Smooth muscle cell of the brain vasculature (primary cell): ENCODE measurements at regions not wholly inside any gene's neighbourhood (a gene's known extent, or its start where the extent isn't known, plus 50 kb on each side); places are given as distances from the start of the nearest gene placed in this dataset.

ENCODE experiments used
- DNase-seq: peaks from one replicate; pipeline ENCODE4 v3.0.0-alpha.2; 2012; ENCODE audit warnings: low read depth, low spot score

- DNase-seq = no peak
These were observed 50.2 kb upstream of the CTAGE1 start for GRCh38 chr18:22467760-22468553.

GRCh38 chr18:22468554-22468891, 50.8 kb upstream of the CTAGE1 start:
- no peak for DNase-seq

- DNase-seq = no peak
These were observed 51.5 kb upstream of the CTAGE1 start for GRCh38 chr18:22469061-22469734.

- no peak for DNase-seq
These were observed 52.2 kb upstream of the CTAGE1 start for GRCh38 chr18:22469926-22470247.

GRCh38 chr18:22470248-22471235, 52.8 kb upstream of the CTAGE1 start:
- DNase-seq = no peak

GRCh38 chr18:22471546-22472131, 53.9 kb upstream of the CTAGE1 start:
- no peak for DNase-seq

GRCh38 chr18:22473366-22473765, 55.7 kb upstream of the CTAGE1 start:
- no peak for DNase-seq

- no peak for DNase-seq
These were observed 57.8 kb upstream of the CTAGE1 start for GRCh38 chr18:22475426-22476100.

GRCh38 chr18:22477222-22477621, 59.5 kb upstream of the CTAGE1 start:
- DNase-seq = no peak

- DNase-seq = no peak
These were observed 65.2 kb upstream of the CTAGE1 start for GRCh38 chr18:22482948-22483347.

- DNase-seq = no peak
These were observed 65.7 kb upstream of the CTAGE1 start for GRCh38 chr18:22483407-22483806.

- no peak for DNase-seq
These were observed 66.8 kb upstream of the CTAGE1 start for GRCh38 chr18:22484471-22484870.

GRCh38 chr18:22485808-22486244, 68.1 kb upstream of the CTAGE1 start:
- no peak for DNase-seq

GRCh38 chr18:22486667-22487066, 69.0 kb upstream of the CTAGE1 start:
- DNase-seq = no peak

- DNase-seq = no peak
These were observed 70.8 kb upstream of the CTAGE1 start for GRCh38 chr18:22488554-22488953.

GRCh38 chr18:22489704-22490103, 72.0 kb upstream of the CTAGE1 start:
- DNase-seq = no peak

GRCh38 chr18:22490429-22490846, 72.7 kb upstream of the CTAGE1 start:
- no peak for DNase-seq

GRCh38 chr18:22493255-22493654, 75.5 kb upstream of the CTAGE1 start:
- no peak for DNase-seq

- no peak for DNase-seq
These were observed 76.2 kb upstream of the CTAGE1 start for GRCh38 chr18:22493940-22494339.

GRCh38 chr18:22494771-22495170, 77.1 kb upstream of the CTAGE1 start:
- DNase-seq = no peak

GRCh38 chr18:22499421-22499820, 81.7 kb upstream of the CTAGE1 start:
- no peak for DNase-seq
